SK-N-SH treated with all-trans-retinoic acid at 6 μM for 48 hours (cell line): ENCODE measurements at regions not wholly inside any gene's neighbourhood (a gene's known extent, or its start where the extent isn't known, plus 50 kb on each side); places are given as distances from the start of the nearest gene placed in this dataset.

Experiments used
- ATAC-seq: fragments of 200-7000 bp; cut with Tn5 transposase; 3 replicates; pipeline ENCODE4 v1.9.1; 2020; ENCODE audit warnings: mild to moderate bottlenecking, moderate library complexity
- ARNTL ChIP-seq: fragments of 450-650 bp; formaldehyde crosslinking; IDR thresholded peaks from 2 replicates; pipeline ENCODE4 v1.5.0; 2020; ENCODE audit warnings: low read depth, mild to moderate bottlenecking, moderate library complexity, borderline replicate concordance
- BACH2 ChIP-seq: fragments of 250-450 bp; sonication (Bioruptor Pico); IDR thresholded peaks from 2 replicates; pipeline ENCODE4 v1.9.0; 2021; ENCODE audit warnings: mild to moderate bottlenecking, borderline replicate concordance
- CSDC2 ChIP-seq: fragments of 250-450 bp; sonication (Bioruptor Pico); IDR thresholded peaks from 2 replicates; pipeline ENCODE4 v1.5.0; 2020; ENCODE audit warnings: mild to moderate bottlenecking, moderate library complexity
- CSRNP3 ChIP-seq: fragments of 250-450 bp; sonication (Bioruptor Pico); IDR thresholded peaks from 2 replicates; pipeline ENCODE4 v1.5.1; 2021; ENCODE audit warnings: mild to moderate bottlenecking, moderate library complexity
- ESRRG ChIP-seq: fragments of 250-450 bp; sonication (Bioruptor Pico); IDR thresholded peaks from 2 replicates; pipeline ENCODE4 v1.6.1; 2021; ENCODE audit warnings: mild to moderate bottlenecking
- GLIS3 ChIP-seq: fragments of 250-450 bp; sonication (Bioruptor Pico); IDR thresholded peaks from 2 replicates; pipeline ENCODE4 v1.5.0; 2020; ENCODE audit warnings: mild to moderate bottlenecking, moderate library complexity
- ISL1 ChIP-seq: fragments of 250-450 bp; sonication (Bioruptor Pico); IDR thresholded peaks from 2 replicates; pipeline ENCODE4 v2.1.2; 2022; ENCODE audit warnings: mild to moderate bottlenecking, moderate library complexity
- PATZ1 ChIP-seq: fragments of 250-450 bp; sonication (Bioruptor Pico); IDR thresholded peaks from 2 replicates; pipeline ENCODE4 v1.8.0; 2020; ENCODE audit warnings: mild to moderate bottlenecking, moderate library complexity, borderline replicate concordance
- PPARA ChIP-seq: fragments of 250-450 bp; sonication (Bioruptor Pico); IDR thresholded peaks from 2 replicates; pipeline ENCODE4 v1.5.0; 2020; ENCODE audit warnings: mild to moderate bottlenecking, borderline replicate concordance
- RARB ChIP-seq: fragments of 250-450 bp; sonication (Bioruptor Pico); IDR thresholded peaks from 2 replicates; pipeline ENCODE4 v1.8.0; 2021; ENCODE audit warnings: mild to moderate bottlenecking, moderate library complexity
- SNAI2 ChIP-seq: fragments of 250-450 bp; sonication (Bioruptor Pico); IDR thresholded peaks from 2 replicates; pipeline ENCODE4 v1.5.0; 2020; ENCODE audit warnings: mild to moderate bottlenecking, moderate library complexity
- TCF4 ChIP-seq: fragments of 250-450 bp; sonication (Bioruptor Pico); IDR thresholded peaks from 2 replicates; pipeline ENCODE4 v1.8.0; 2021; ENCODE audit warnings: mild to moderate bottlenecking, moderate library complexity, borderline replicate concordance
- TOX ChIP-seq: fragments of 250-450 bp; sonication (Bioruptor Pico); IDR thresholded peaks from 2 replicates; pipeline ENCODE4 v1.8.0; 2021; ENCODE audit warnings: mild to moderate bottlenecking, moderate library complexity, borderline replicate concordance
- ZFP3 ChIP-seq: fragments of 250-450 bp; sonication (Bioruptor Pico); IDR thresholded peaks from 2 replicates; pipeline ENCODE4 v1.5.0; 2020; ENCODE audit warnings: mild to moderate bottlenecking, moderate library complexity
- ZFP30 ChIP-seq: fragments of 450-650 bp; formaldehyde crosslinking; IDR thresholded peaks from 2 replicates; pipeline ENCODE4 v1.5.0; 2022; ENCODE audit warnings: mild to moderate bottlenecking, moderate library complexity
- ZNF565 ChIP-seq: fragments of 450-650 bp; formaldehyde crosslinking; conservative IDR thresholded peaks from 2 replicates; pipeline ENCODE4 v1.5.0; 2020; ENCODE audit warnings: low read depth, mild to moderate bottlenecking, moderate library complexity
- ZNF70 ChIP-seq: fragments of 450-650 bp; formaldehyde crosslinking; IDR thresholded peaks from 2 replicates; pipeline ENCODE4 v1.5.0; 2020; ENCODE audit warnings: mild to moderate bottlenecking, moderate library complexity
- ZNF8 ChIP-seq: fragments of 450-650 bp; formaldehyde crosslinking; IDR thresholded peaks from 2 replicates; pipeline ENCODE4 v1.5.0; 2020; ENCODE audit warnings: mild to moderate bottlenecking, moderate library complexity
- TF ChIP-seq, protein P1 (sequence below): fragments of 250-450 bp; sonication (Bioruptor Pico); IDR thresholded peaks from 2 replicates; pipeline ENCODE4 v1.5.1; 2020; ENCODE audit warnings: low read depth, mild to moderate bottlenecking, moderate library complexity

DNA sequence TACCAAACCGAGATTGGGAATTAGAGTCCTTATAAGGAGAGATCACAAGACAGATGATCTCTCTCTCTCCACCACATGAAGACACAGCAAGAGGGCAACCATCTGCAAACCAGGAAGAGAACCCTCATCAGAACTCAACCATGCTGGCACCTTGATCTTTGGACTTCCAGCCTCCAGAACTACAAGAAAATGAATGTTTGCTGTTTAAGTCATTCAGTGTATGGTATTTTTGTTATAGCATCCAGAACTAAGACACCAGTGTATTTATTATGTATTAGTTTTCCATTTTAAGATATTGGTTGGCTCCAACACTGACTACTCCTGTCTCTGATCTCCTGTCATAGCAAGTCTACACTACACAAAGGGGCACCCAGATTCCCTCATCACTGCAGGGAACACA lies 86.9 kb downstream of the CCDC34 start:
- no peak for ATAC-seq
- TF ChIP-seq GLIS3 (CRISPR knock-in tag) = no peak
- TF ChIP-seq BACH2 (CRISPR knock-in tag) = no peak
- TF ChIP-seq CSDC2 = no peak
- no peak for TF ChIP-seq ESRRG (CRISPR knock-in tag)
- TF ChIP-seq ZNF565 (CRISPR knock-in tag) = no peak
- TF ChIP-seq TCF4 (CRISPR knock-in tag) = no peak
- no peak for TF ChIP-seq ARNTL (CRISPR knock-in tag)
- TF ChIP-seq ZFP3 (CRISPR knock-in tag) = no peak
- TF ChIP-seq SNAI2 (CRISPR knock-in tag) = no peak
- no peak for TF ChIP-seq ZFP30 (CRISPR knock-in tag)
- no peak for TF ChIP-seq ZNF8 (CRISPR knock-in tag)
- no peak for TF ChIP-seq TOX (CRISPR knock-in tag)
- no peak for TF ChIP-seq PPARA
- TF ChIP-seq CSRNP3 (CRISPR knock-in tag) = no peak
- no peak for TF ChIP-seq RARB (CRISPR knock-in tag)
- no peak for TF ChIP-seq ZNF70

DNA sequence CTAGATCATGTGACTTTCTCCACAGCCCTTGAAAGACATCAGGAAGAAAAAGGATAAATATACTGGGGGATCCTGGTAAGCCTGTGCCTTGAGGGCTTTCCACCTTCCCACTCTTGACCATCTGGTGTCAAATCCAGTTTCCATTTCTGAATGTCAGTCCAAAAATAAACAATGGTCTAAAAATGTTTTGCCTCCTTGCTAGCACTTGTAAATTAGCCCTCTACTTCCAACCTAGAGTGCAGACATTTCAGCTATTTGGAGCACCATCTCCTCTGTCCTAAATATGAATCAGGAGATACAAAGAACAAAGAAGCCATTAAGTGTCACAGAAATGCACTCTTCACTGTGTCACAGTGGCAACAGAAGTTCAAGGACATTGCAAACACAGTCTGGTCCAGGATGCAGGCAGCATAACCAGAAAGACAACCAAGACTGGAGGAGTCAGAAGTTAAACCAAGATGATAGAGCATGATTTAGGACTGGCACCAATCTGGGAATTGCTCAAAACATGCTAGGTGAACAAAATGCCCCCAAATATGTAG lies 88.1 kb downstream of the CCDC34 start:
- ATAC-seq = no peak
- no peak for TF ChIP-seq GLIS3 (CRISPR knock-in tag)
- no peak for TF ChIP-seq ESRRG (CRISPR knock-in tag)
- TF ChIP-seq CSRNP3 (CRISPR knock-in tag) = no peak
- TF ChIP-seq ZNF8 (CRISPR knock-in tag) = no peak
- TF ChIP-seq ISL1 (CRISPR knock-in tag) = no peak
- no peak for TF ChIP-seq BACH2 (CRISPR knock-in tag)
- no peak for TF ChIP-seq SNAI2 (CRISPR knock-in tag)
- no peak for TF ChIP-seq ZFP3 (CRISPR knock-in tag)
- no peak for TF ChIP-seq TOX (CRISPR knock-in tag)
- TF ChIP-seq, all 23 proteins: peak for 0

DNA sequence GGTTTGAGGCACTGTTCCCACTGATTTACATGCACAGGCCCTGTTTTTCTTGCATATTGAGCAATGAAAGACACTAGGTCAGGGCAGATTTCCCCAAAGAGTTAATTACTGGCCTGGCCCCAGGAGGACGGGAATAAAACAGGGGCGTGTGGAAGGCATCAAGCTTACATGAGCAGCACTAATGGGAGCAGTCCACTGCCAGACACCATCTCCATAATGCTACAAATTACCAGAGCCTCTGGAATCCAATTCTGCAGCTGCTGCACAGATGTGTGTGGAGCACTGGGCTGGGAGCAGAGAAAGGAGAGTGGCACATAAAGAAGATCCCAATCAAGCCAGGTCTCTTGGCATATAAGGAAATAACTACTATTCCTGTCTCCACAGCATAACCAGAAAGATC lies 96.9 kb downstream of the CCDC34 start:
- no peak for TF ChIP-seq ZFP3 (CRISPR knock-in tag)
- no peak for TF ChIP-seq ZFP30 (CRISPR knock-in tag)
- TF ChIP-seq TCF4 (CRISPR knock-in tag) = peak; percentile 53; the same call in 1 of the 2 replicates
- TF ChIP-seq TOX (CRISPR knock-in tag) = no peak

DNA sequence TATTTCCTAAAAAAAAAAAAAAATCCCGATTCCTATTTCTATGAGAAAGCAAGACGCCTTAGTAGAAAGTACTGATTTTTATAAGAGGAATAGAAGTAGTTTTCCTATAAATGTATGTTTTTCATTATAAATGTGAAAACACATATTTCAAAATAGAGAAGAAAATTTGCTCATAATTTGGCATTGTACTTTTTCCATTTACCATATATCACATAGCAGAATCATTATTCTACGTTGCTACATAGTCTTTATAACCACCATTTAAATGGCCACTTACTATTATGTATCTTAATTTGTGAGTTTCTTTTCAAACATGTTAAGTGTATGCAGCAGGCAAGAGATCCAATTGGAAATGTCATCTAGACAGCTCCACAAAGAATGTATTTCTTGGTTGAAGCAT lies 99.0 kb downstream of the CCDC34 start:
- TF ChIP-seq CSRNP3 (CRISPR knock-in tag) (no peak), ESRRG (CRISPR knock-in tag) (no peak), PATZ1 (CRISPR knock-in tag) (no peak), ZFP30 (CRISPR knock-in tag) (no peak), BACH2 (CRISPR knock-in tag) (no peak), PPARA (no peak), ZFP3 (CRISPR knock-in tag) (no peak)
- ATAC-seq = no peak

More for the DNA sequence above, 96.9 kb downstream of the CCDC34 start:
- no peak; the same call in 2 of the 3 replicates for ATAC-seq

DNA sequence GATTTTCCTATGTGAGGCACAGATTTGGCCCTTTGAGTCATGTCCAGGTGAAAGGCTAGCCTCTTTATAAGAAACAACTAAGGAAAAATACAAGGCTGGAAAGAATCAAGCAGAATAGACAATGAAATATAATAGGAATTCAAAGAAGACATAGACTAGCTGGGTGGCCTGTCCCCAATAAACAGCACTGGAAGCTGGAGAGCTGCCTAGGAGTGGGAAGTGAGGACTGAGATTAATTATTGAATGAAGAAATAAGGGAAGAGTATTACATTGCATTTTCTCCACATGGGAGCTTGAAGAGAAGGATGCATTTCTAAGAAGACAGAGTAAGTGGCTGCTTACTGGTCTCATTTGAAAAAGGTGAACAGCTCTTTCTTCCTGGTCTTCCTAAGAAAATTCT lies 100.0 kb downstream of the CCDC34 start:
- TF ChIP-seq CSDC2 (no peak), ISL1 (CRISPR knock-in tag) (no peak), CSRNP3 (CRISPR knock-in tag) (no peak), TOX (CRISPR knock-in tag) (no peak), PPARA (no peak), ESRRG (CRISPR knock-in tag) (no peak), ZNF565 (CRISPR knock-in tag) (no peak), GLIS3 (CRISPR knock-in tag) (no peak), ARNTL (CRISPR knock-in tag) (no peak), SNAI2 (CRISPR knock-in tag) (no peak), ZNF8 (CRISPR knock-in tag) (no peak), PATZ1 (CRISPR knock-in tag) (no peak)
- TF ChIP-seq, protein P1, sequence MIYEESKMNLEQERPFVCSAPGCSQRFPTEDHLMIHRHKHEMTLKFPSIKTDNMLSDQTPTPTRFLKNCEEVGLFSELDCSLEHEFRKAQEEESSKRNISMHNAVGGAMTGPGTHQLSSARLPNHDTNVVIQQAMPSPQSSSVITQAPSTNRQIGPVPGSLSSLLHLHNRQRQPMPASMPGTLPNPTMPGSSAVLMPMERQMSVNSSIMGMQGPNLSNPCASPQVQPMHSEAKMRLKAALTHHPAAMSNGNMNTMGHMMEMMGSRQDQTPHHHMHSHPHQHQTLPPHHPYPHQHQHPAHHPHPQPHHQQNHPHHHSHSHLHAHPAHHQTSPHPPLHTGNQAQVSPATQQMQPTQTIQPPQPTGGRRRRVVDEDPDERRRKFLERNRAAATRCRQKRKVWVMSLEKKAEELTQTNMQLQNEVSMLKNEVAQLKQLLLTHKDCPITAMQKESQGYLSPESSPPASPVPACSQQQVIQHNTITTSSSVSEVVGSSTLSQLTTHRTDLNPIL (CRISPR knock-in tag) = no peak
- TF ChIP-seq, all 23 proteins: peak for 0
- no peak for ATAC-seq
